DMS 273 (cell line): ENCODE measurements at regions not wholly inside any gene's neighbourhood (a gene's known extent, or its start where the extent isn't known, plus 50 kb on each side); places are given as distances from the start of the nearest gene placed in this dataset.

Experiments
- DNase-seq: peaks from one replicate; lab custom pipeline; 2025; ENCODE audit not compliant: unreplicated experiment; lab: John Stamatoyannopoulos, UW

GRCh38 chr4:111982089-111982488 is 163.2 kb upstream of the FAM241A start:
- no peak for DNase-seq

- no peak for DNase-seq
Observed at GRCh38 chr4:111984169-111984819, 161.0 kb upstream of the FAM241A start.

GRCh38 chr4:111985426-111985825 is 159.8 kb upstream of the FAM241A start:
- DNase-seq = no peak

GRCh38 chr4:111986095-111986494 is 159.2 kb upstream of the FAM241A start:
- DNase-seq = no peak

- no peak for DNase-seq
Observed at GRCh38 chr4:111988514-111988913, 156.7 kb upstream of the FAM241A start.

- DNase-seq = no peak
Observed at GRCh38 chr4:111989817-111990216, 155.4 kb upstream of the FAM241A start.

- no peak for DNase-seq
Observed at GRCh38 chr4:111991163-111991562, 154.1 kb upstream of the FAM241A start.

GRCh38 chr4:111991797-111992196 is 153.5 kb upstream of the FAM241A start:
- DNase-seq = no peak

GRCh38 chr4:111992351-111993168 is 152.7 kb upstream of the FAM241A start:
- DNase-seq = peak; percentile 2

GRCh38 chr4:111994392-111994791 is 150.9 kb upstream of the FAM241A start:
- DNase-seq = no peak

- DNase-seq = no peak
Observed at GRCh38 chr4:111997785-111998184, 147.5 kb upstream of the FAM241A start.

GRCh38 chr4:111999801-112000200 is 145.5 kb upstream of the FAM241A start:
- DNase-seq = no peak

- peak; percentile 11 for DNase-seq
Observed at GRCh38 chr4:112001041-112001440, 144.2 kb upstream of the FAM241A start.

GRCh38 chr4:112002248-112002661 is 143.0 kb upstream of the FAM241A start:
- no peak for DNase-seq

- no peak for DNase-seq
Observed at GRCh38 chr4:112003231-112003907, 141.9 kb upstream of the FAM241A start.

- DNase-seq = no peak
Observed at GRCh38 chr4:112005027-112005426, 140.2 kb upstream of the FAM241A start.

- DNase-seq = no peak
Observed at GRCh38 chr4:112007391-112007790, 137.9 kb upstream of the FAM241A start.

GRCh38 chr4:112015960-112016359 is 129.3 kb upstream of the FAM241A start:
- no peak for DNase-seq

- DNase-seq = no peak
Observed at GRCh38 chr4:112023402-112023950, 121.8 kb upstream of the FAM241A start.

GRCh38 chr4:112026058-112026457 is 119.2 kb upstream of the FAM241A start:
- peak; percentile 24 for DNase-seq

GRCh38 chr4:112029771-112030171 is 115.5 kb upstream of the FAM241A start:
- DNase-seq = peak; percentile 54
